Dermis blood vessel endothelial cell (primary cell): ENCODE measurements at regions not wholly inside any gene's neighbourhood (a gene's known extent, or its start where the extent isn't known, plus 50 kb on each side); places are given as distances from the start of the nearest gene placed in this dataset.

Experiments used
- DNase-seq: peaks from one replicate; pipeline ENCODE4 v3.0.0; 2010

- DNase-seq = no peak
These were observed 277.4 kb upstream of the PLXNA2 start for GRCh38 chr1:208521534-208521933.

GRCh38 chr1:208523007-208523406, 278.8 kb upstream of the PLXNA2 start:
- DNase-seq = no peak

- DNase-seq = no peak
These were observed 280.2 kb upstream of the PLXNA2 start for GRCh38 chr1:208524376-208524775.

GRCh38 chr1:208524925-208525324, 280.7 kb upstream of the PLXNA2 start:
- no peak for DNase-seq

- no peak for DNase-seq
These were observed 281.2 kb upstream of the PLXNA2 start for GRCh38 chr1:208525417-208525816.

- DNase-seq = no peak
These were observed 282.5 kb upstream of the PLXNA2 start for GRCh38 chr1:208526613-208527125.

GRCh38 chr1:208527156-208527555, 283.0 kb upstream of the PLXNA2 start:
- no peak for DNase-seq

- DNase-seq = no peak
These were observed 284.5 kb upstream of the PLXNA2 start for GRCh38 chr1:208528578-208529240.

GRCh38 chr1:208531003-208531750, 287.0 kb upstream of the PLXNA2 start:
- no peak for DNase-seq

GRCh38 chr1:208533746-208534598, 289.8 kb upstream of the PLXNA2 start:
- DNase-seq = no peak

- no peak for DNase-seq
These were observed 290.4 kb upstream of the PLXNA2 start for GRCh38 chr1:208534599-208534897.

GRCh38 chr1:208534979-208535378, 290.8 kb upstream of the PLXNA2 start:
- no peak for DNase-seq

GRCh38 chr1:208535511-208535910, 291.3 kb upstream of the PLXNA2 start:
- no peak for DNase-seq

GRCh38 chr1:208536212-208536611, 292.0 kb upstream of the PLXNA2 start:
- no peak for DNase-seq

- DNase-seq = no peak
These were observed 293.0 kb upstream of the PLXNA2 start for GRCh38 chr1:208537198-208537597.

- DNase-seq = no peak
These were observed 293.9 kb upstream of the PLXNA2 start for GRCh38 chr1:208538078-208538477.

- DNase-seq = no peak
These were observed 294.4 kb upstream of the PLXNA2 start for GRCh38 chr1:208538587-208538986.

- DNase-seq = no peak
These were observed 296.5 kb upstream of the PLXNA2 start for GRCh38 chr1:208540724-208541123.

GRCh38 chr1:208541225-208541855, 297.2 kb upstream of the PLXNA2 start:
- no peak for DNase-seq

- DNase-seq = no peak
These were observed 298.1 kb upstream of the PLXNA2 start for GRCh38 chr1:208542309-208542708.

GRCh38 chr1:208544053-208544452, 299.9 kb upstream of the PLXNA2 start:
- no peak for DNase-seq

- no peak for DNase-seq
These were observed 300.6 kb upstream of the PLXNA2 start for GRCh38 chr1:208544794-208545193.

GRCh38 chr1:208551024-208551423, 306.8 kb upstream of the PLXNA2 start:
- DNase-seq = no peak
